Astrocyte (in vitro differentiated cells and primary cell): ENCODE measurements at regions not wholly inside any gene's neighbourhood (a gene's known extent, or its start where the extent isn't known, plus 50 kb on each side); places are given as distances from the start of the nearest gene placed in this dataset.

Experiments
- DNase-seq: peaks from one replicate; pipeline ENCODE4 v3.0.0-alpha.2; 2010; ENCODE audit warnings: low read depth
- FAIRE-seq: peaks from 2 replicates; lab custom pipeline; 2011; peaks lifted over from hg19 to GRCh38; lab: Jason Lieb, UNC
- H2AFZ ChIP-seq: 2 replicates; pipeline ENCODE4 v1.6.0; 2012; ENCODE audit warnings: low read depth, low read length, inconsistent platforms
- H3K27ac ChIP-seq: 2 replicates; pipeline ENCODE4 v1.5.1; 2011; ENCODE audit warnings: low read depth, low read length, inconsistent platforms
- H3K27me3 ChIP-seq: 2 replicates; pipeline ENCODE4 v1.6.0; 2011; ENCODE audit warnings: low read length, inconsistent platforms; ENCODE audit not compliant: insufficient read depth
- H3K36me3 ChIP-seq: 2 replicates; pipeline ENCODE4 v1.5.1; 2011; ENCODE audit warnings: low read length, inconsistent platforms; ENCODE audit not compliant: insufficient read depth
- H3K4me1 ChIP-seq: 2 replicates; pipeline ENCODE4 v1.5.1; 2011; ENCODE audit warnings: low read length, inconsistent platforms; ENCODE audit not compliant: insufficient read depth
- H3K4me2 ChIP-seq: 2 replicates; pipeline ENCODE4 v1.6.0; 2012; ENCODE audit warnings: low read length, inconsistent platforms
- H3K4me3 ChIP-seq: 2 replicates; pipeline ENCODE4 v1.5.1; 2011; ENCODE audit warnings: low read depth, mild to moderate bottlenecking, low read length, inconsistent platforms; ENCODE audit not compliant: insufficient read depth
- H3K79me2 ChIP-seq: 2 replicates; pipeline ENCODE4 v1.6.0; 2012; ENCODE audit warnings: mild to moderate bottlenecking, low read length, inconsistent platforms; ENCODE audit not compliant: insufficient read depth
- H3K9ac ChIP-seq: 2 replicates; pipeline ENCODE4 v1.6.0; 2012; ENCODE audit warnings: mild to moderate bottlenecking, low read length, inconsistent platforms
- H3K9me3 ChIP-seq: 2 replicates; pipeline ENCODE4 v1.5.1; 2012; ENCODE audit warnings: low read depth, mild to moderate bottlenecking, low read length, inconsistent platforms; ENCODE audit not compliant: insufficient read depth
- H4K20me1 ChIP-seq: 2 replicates; pipeline ENCODE4 v1.6.0; 2012; ENCODE audit warnings: low read length, inconsistent platforms; ENCODE audit not compliant: insufficient read depth
- H3K27ac Mint-ChIP-seq: one replicate; pipeline ENCODE4 v1.8.0; 2021; ENCODE audit warnings: mild to moderate bottlenecking, mixed read lengths; ENCODE audit not compliant: unreplicated experiment
- H3K27me3 Mint-ChIP-seq: one replicate; pipeline ENCODE4 v1.8.0; 2021; ENCODE audit warnings: low read depth, mixed read lengths; ENCODE audit not compliant: unreplicated experiment
- H3K36me3 Mint-ChIP-seq: one replicate; pipeline ENCODE4 v1.8.0; 2021; ENCODE audit warnings: low read depth, mixed read lengths; ENCODE audit not compliant: unreplicated experiment
- H3K4me1 Mint-ChIP-seq: one replicate; pipeline ENCODE4 v1.8.0; 2021; ENCODE audit warnings: low read depth, mixed read lengths; ENCODE audit not compliant: unreplicated experiment
- H3K4me3 Mint-ChIP-seq: one replicate; pipeline ENCODE4 v1.8.0; 2021; ENCODE audit warnings: mild to moderate bottlenecking, moderate library complexity, mixed read lengths; ENCODE audit not compliant: unreplicated experiment
- H3K9me3 Mint-ChIP-seq: one replicate; pipeline ENCODE4 v1.8.0; 2021; ENCODE audit warnings: mild to moderate bottlenecking, mixed read lengths; ENCODE audit not compliant: unreplicated experiment
- EZH2 ChIP-seq: IDR thresholded peaks from 2 replicates; pipeline ENCODE4 v1.6.1; 2012; ENCODE audit warnings: mild to moderate bottlenecking, low read length, inconsistent platforms; ENCODE audit not compliant: insufficient read depth
- TF ChIP-seq, protein P1 (sequence below): IDR thresholded peaks from 2 replicates; pipeline ENCODE4 v1.5.1; 2011; ENCODE audit warnings: low read depth, mild to moderate bottlenecking, inconsistent platforms, low read length, moderate library complexity; ENCODE audit not compliant: insufficient read depth

DNA sequence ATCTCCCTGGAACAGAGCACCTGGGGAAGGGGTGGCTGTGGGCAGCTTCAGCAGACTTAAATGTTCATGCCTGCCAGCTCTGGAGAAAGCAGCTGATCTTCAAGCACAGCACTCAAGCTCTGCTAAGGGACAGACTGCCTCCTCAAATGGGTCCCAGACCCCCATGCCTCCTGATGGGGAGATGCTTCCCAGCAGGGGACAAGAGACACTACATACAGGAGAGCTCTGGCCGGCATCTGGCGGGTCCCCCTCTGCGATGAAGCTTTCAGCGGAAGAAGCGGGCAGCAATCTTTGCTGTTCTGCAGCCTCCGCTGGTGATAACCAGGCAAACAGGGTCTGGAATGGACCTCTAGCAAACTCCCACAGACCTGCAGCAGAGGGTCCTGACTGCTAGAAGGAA is 294.8 kb downstream of the RND3 start:
- Histone ChIP-seq H3K9me3 (no peaks in the 10 kb centered on the region), H3K27ac (no peak overlapping the region)
- FAIRE-seq: no peak

DNA sequence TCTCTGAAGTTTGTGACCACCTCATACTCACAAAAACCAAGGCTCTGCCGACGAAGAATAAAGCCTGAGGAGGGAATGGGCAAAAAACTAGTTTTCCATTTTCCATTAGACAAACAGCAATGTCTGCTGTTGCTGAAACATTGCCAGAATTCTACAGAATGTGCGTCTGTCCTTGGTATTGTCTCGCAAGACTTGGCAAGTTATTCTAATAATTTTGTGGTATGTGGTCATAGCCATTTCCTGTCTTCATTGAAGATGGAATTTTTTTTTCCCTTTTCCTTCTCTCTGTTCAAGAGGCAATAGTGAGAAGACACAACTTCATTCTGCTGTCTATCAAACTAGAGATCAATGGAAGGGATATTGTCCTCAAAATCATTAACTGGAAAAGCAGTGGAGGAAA is 296.1 kb downstream of the RND3 start:
- Histone ChIP-seq H3K27me3 (no peaks in the 10 kb centered on the region), H3K9ac (no peak overlapping the region), H3K4me3 (no peak overlapping the region), H2AFZ (no peak overlapping the region), H3K4me1 (no peaks in the 10 kb centered on the region), H3K9me3 (no peaks in the 10 kb centered on the region), H3K36me3 (no peaks in the 10 kb centered on the region), H3K27ac (no peak overlapping the region), H3K4me2 (no peak overlapping the region), H4K20me1 (no peaks in the 10 kb centered on the region), H3K79me2 (no peaks in the 10 kb centered on the region)
- Mint-ChIP-seq H3K27ac (peak overlapping the region; percentile 49), H3K36me3 (no peaks in the 10 kb centered on the region), H3K27me3 (no peaks in the 10 kb centered on the region), H3K9me3 (peaks cover 8% of the 10 kb centered on the region), H3K4me3 (no peak overlapping the region), H3K4me1 (peaks cover 7% of the 10 kb centered on the region)
- TF ChIP-seq EZH2: no peak
- TF ChIP-seq, protein P1, sequence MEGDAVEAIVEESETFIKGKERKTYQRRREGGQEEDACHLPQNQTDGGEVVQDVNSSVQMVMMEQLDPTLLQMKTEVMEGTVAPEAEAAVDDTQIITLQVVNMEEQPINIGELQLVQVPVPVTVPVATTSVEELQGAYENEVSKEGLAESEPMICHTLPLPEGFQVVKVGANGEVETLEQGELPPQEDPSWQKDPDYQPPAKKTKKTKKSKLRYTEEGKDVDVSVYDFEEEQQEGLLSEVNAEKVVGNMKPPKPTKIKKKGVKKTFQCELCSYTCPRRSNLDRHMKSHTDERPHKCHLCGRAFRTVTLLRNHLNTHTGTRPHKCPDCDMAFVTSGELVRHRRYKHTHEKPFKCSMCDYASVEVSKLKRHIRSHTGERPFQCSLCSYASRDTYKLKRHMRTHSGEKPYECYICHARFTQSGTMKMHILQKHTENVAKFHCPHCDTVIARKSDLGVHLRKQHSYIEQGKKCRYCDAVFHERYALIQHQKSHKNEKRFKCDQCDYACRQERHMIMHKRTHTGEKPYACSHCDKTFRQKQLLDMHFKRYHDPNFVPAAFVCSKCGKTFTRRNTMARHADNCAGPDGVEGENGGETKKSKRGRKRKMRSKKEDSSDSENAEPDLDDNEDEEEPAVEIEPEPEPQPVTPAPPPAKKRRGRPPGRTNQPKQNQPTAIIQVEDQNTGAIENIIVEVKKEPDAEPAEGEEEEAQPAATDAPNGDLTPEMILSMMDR: no peak
- DNase-seq (peak; percentile 84), FAIRE-seq (peak; percentile 71)

More for the DNA sequence above, 294.8 kb downstream of the RND3 start:
- Mint-ChIP-seq H3K27me3 (no peaks in the 10 kb centered on the region), H3K4me3 (no peak overlapping the region), H3K9me3 (peaks cover 15% of the 10 kb centered on the region), H3K36me3 (no peaks in the 10 kb centered on the region), H3K4me1 (peaks cover 7% of the 10 kb centered on the region), H3K27ac (no peak overlapping the region)
- DNase-seq: no peak
- no peaks in the 10 kb centered on the region for H3K79me2 ChIP-seq
- H3K36me3 ChIP-seq: no peaks in the 10 kb centered on the region
- no peaks in the 10 kb centered on the region for H3K4me1 ChIP-seq
- no peak overlapping the region for H3K9ac ChIP-seq
- TF ChIP-seq EZH2: no peak
- TF ChIP-seq, protein P1: no peak
- H3K27me3 ChIP-seq: no peaks in the 10 kb centered on the region
- H2AFZ ChIP-seq: no peak overlapping the region
- no peak overlapping the region for H3K4me2 ChIP-seq
- H4K20me1 ChIP-seq: no peaks in the 10 kb centered on the region
- no peak overlapping the region for H3K4me3 ChIP-seq

DNA sequence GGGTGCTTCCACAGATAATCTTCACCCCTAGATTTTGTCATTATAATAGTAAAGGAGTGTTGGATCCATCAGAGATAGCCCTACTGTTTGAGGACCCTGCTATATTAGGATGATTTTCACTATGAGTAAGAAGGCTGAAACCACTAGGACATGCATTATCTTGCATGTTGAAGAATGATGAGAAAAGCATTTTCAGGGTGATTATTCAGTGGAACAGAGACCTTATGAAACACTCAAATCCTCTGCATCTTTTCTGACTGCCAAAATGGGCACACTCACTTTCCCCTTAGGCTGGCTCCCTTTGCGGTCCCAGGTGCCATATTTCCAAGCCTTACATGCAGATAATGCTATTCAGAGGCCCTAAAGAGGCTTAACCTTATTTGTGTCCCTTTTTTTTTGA is 296.9 kb downstream of the RND3 start:
- Mint-ChIP-seq H3K9me3 (peaks cover 4% of the 10 kb centered on the region), H3K4me3 (no peak overlapping the region), H3K27ac (no peak overlapping the region), H3K27me3 (no peaks in the 10 kb centered on the region), H3K4me1 (peaks cover 7% of the 10 kb centered on the region), H3K36me3 (no peaks in the 10 kb centered on the region)
- Histone ChIP-seq H3K27ac (no peak overlapping the region), H3K4me1 (no peaks in the 10 kb centered on the region), H4K20me1 (no peaks in the 10 kb centered on the region), H3K4me3 (no peak overlapping the region), H3K9ac (no peak overlapping the region), H3K27me3 (no peaks in the 10 kb centered on the region), H3K4me2 (no peak overlapping the region), H3K9me3 (no peaks in the 10 kb centered on the region), H3K79me2 (no peaks in the 10 kb centered on the region), H2AFZ (no peak overlapping the region), H3K36me3 (no peaks in the 10 kb centered on the region)
- TF ChIP-seq, protein P1: no peak
- TF ChIP-seq EZH2: no peak
- DNase-seq (no peak), FAIRE-seq (no peak)
